Medulla oblongata (tissue), 1 donor: ENCODE measurements at regions not wholly inside any gene's neighbourhood (a gene's known extent, or its start where the extent isn't known, plus 50 kb on each side); places are given as distances from the start of the nearest gene placed in this dataset.
"Not testable (repeated sequence)": the region's sequence is repeated elsewhere in the genome, so short reads cannot be mapped to it uniquely, and the experiment has no call there.

Experiments used
- DNase-seq: peaks from one replicate; pipeline ENCODE4 v3.0.0-alpha.2; 2015; ENCODE audit errors: extremely low spot score

DNA sequence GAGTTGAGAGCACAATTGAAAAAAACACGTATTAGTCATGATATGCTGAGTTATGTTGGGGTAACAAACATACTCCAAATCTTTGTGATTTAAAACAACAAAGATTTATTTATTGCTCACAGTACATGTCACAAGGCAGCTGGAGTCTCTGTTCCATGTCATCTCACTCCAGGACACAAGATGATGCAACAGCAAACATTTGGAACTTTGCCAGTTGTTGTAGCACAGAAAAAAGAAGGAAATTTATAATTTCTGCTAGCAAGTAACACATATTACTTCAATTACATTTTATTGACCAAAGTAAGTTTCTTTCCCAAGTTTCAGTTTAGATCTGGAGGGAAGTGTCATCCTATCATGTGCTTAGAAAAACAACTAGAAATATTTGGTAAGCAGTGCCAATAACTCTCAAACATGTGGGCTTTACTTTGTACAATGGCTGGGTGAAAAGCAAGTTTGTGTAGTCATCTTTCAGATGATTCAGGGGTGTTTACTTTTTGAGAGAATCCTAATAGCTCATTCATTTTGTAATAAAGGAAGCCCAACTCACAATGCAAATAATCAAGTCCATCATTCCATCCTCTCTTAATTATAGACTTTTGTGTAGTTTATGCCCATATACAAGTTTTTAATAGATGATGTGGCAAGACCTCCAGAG lies 452.3 kb downstream of the ZIC3 start:
- no peak for DNase-seq

DNA sequence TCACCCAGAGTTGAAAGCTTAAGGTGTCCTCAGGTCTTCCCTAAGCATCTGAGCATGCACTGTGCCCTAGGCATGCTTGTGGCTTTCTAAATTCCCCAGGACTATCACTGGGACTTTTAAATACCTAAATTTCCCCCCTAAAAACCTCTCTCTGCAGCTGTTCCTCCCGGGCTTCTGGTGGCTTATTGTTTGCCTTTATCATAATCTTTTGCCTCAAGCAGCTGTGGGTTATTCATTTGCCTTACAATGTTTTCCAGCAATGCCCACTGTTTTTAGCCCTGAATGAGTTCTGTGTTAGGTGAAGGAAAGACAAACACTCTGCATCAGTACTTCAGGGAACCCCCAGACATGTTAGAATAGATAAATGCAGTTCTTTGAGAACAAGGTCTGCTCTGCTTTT lies 455.0 kb downstream of the ZIC3 start:
- DNase-seq: no peak

DNA sequence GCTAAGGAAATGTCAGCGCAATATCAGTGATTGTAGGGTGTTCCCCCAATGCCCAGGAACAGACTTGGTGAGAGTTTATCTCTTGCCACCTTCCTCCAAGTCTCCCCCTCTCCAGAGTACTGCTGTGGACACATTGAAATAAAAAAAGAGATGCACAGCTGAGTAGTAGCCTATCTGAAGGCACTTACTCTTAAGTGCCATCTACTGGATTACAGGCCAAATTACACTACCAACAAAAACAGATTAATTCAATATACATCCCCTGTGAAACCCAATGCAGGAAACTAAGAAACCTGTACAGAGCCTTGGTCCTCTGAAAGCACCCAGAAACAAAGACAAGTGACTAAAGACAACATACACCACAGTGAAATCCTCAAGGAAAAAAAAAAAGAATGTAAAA lies 460.3 kb downstream of the ZIC3 start:
- DNase-seq: no peak

DNA sequence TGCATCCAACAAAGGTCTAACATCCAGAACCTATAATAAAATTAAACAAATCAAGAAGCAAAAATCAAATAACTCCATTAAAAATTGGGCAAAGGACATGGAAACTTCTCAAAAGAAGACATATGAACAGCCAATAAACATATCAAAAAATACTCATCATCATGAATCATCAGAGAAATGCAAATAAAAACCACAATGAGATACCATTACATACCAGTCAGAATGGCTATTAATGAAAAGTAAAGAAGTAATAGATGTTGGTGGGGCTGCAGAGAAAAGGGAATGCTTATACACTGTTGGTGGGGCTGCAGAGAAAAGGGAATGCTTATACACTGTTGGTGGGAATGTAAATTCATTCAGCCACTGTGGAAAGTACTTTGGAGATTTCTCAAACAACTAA lies 465.8 kb downstream of the ZIC3 start:
- DNase-seq: no peak

DNA sequence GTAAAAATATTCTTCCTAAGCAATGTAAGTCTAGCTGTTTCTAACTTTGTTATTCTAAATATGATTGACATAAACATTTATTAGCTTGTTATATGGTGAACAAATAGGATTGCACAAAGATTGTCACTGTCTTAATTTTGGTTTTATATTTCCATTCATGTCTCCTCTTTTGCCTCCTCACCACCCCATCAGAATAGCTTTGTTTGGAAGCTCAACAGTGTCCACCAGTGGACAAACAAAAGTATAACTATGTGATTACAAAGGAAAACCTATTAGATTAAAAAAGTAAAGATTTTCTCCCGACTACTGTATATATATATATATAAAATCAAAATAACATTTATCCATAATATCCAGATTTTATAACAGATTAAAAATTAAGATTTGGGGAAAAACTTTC lies 468.2 kb downstream of the ZIC3 start:
- DNase-seq: peak; percentile 3

DNA sequence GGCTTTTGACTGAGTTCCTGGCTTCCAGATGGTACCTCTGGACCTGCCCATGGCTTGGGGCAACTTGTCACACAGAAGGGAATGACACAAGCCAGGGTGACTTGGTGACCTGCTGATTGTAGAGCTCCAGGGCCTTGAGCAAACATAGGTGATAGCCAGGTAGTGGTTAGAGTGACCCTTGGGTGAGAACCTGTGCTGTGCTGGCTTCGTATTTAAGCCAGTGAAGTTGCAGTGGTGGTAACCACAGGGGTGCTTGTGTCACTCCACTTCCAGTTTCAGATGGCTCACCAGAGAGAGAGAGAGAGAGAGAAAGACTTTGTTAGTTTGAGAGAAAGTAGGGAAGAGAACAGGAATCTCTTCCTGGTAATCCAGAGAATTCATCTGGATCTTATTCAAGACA lies 471.6 kb downstream of the ZIC3 start:
- no peak for DNase-seq

DNA sequence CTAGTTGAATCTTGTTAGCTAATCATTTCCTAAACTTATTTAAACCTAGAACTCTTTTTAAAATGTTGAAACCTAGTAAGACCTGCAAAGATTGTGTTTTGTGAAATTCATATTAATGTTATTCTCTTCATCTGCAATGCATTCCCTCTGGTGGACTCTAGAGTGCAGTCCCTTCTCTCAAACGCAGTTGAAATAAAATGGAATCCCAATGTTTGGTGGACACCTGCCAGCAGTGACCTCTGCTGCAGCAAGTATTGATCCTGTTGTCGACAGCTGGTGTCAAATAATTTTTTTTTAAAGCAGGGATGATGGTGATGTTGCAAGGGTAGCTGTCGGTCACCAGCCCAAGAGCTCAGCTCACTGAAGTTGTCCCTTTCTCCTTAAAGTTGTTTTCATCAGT lies 492.0 kb downstream of the ZIC3 start:
- no peak for DNase-seq

DNA sequence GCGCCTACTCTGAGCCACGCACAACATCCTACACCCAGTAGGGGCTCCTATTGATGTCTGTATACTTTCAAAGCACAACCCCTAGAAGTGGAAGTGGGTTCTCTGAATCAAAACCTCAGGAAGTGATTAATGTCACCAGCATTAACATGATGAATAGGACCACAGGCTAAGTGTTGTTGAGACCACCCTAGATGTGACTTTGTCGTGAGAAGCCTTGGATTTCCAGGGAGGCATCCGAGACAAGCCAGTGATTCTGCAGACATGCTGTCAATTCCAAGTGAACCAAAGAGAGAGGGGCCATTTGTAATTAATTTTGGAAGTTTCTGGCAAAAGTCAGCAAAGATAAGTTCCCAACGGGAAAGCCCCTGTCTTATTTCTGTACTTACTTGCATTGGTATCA lies 493.0 kb downstream of the ZIC3 start:
- DNase-seq: no peak

DNA sequence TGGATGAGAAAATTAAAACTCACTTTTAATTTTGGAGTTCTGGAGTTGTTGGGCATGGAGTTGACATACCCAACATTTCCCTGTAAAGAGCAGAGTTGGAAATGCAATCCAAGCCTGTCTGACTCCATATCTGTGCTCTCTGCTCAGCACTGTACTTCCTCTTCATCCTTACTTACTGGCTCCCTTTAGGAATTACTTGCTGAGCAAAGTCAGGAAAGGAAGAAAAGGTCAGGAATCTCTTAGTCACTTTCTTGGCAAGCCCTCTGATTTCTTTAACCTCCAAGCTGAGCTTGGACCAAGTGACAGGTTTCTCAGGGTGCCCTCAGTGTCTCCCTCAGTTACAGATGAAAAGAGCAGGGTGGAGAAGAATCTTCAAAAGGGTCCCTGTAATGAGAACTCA lies 501.5 kb downstream of the ZIC3 start:
- no peak for DNase-seq

DNA sequence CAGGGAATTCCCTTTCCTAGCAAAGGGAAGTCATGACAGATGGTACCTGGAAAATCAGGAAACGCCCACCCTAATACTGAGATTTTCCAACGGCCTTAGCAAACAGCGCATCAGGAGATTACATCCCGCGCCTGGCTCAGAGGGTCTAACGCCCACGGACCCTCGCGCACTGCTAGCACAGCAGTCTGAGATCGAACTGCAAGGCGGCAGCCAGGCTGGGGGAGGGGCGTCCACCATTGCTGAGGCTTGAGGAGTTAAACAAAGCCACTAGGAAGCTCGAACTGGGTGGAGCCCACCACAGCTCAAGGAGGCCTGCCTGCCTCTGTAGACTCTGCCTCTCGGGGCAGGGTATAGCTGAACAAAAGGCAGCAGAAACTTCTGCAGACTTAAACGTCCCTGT lies 507.7 kb downstream of the ZIC3 start:
- no peak for DNase-seq

DNA sequence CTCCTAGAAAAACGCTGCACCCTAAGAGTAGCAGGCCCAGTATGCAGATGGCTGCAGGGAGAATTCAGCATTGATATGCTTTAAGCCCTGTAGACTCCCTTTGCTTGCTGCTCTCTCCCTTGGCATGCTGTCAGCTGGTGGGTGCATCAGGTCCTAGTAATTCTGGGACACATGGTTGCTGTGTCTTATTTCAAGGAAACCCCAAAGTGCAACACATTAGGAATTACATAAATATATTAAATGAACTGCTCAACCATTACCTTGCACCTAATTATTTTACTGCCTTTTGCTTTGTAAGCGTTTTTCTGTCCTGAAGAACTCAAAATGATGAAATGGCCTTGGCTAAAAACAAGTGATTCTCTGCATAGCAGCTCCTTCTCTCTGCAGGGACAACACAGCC lies 516.3 kb downstream of the ZIC3 start:
- DNase-seq: no peak

DNA sequence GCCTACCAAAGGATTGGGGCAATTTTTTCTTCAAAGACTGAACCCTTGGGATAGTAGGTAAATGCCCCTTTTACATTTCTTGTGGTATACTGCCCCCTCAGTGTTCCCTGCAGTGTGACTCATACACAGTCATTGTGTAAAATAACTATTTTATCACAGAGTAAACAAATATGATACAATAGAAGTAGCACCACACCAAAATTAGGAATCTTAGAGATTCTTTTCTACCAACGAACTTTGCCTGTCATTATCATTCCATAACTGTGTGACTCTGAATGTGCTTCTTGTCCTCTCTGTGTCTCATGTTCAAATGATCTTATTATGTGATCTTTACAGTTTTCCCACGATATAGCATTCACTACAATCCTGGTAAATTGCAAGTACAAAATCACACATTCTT lies 517.0 kb downstream of the ZIC3 start:
- no peak for DNase-seq

DNA sequence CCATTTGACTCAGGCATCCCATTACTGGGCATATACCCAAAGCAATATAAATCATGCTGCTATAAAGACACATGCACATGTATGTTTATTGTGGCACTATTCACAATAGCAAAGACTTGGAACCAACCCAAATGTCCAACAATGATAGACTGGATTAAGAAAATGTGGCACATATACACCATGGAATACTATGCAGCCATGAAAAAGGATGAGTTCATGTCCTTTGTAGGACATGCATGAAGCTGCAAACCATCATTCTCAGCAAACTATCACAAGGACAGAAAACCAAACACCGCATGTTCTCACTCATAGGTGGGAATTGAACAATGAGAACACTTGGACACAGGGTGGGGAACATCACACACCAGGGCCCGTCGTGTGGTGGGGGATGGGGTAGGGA lies 545.0 kb downstream of the ZIC3 start:
- not testable (repeated sequence) for DNase-seq

DNA sequence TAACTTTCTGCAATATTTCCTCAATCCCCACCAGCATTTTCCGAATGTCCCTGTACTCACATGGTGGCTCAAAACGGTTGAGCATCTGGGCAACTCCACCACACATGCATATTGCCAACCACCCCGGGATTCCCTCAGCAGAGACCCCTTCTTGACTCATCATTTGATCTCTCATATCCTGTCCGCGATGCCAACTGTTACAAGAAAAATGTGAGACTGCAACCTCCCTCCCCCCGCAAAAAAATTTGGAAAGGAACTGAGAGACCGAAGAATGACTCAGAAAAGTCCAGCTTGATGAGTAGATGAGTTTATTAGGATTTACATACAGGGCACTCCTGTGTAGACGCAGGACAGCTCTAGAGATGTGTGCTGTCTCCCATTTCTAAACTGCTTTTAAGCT lies 561.4 kb downstream of the ZIC3 start:
- DNase-seq: no peak

DNA sequence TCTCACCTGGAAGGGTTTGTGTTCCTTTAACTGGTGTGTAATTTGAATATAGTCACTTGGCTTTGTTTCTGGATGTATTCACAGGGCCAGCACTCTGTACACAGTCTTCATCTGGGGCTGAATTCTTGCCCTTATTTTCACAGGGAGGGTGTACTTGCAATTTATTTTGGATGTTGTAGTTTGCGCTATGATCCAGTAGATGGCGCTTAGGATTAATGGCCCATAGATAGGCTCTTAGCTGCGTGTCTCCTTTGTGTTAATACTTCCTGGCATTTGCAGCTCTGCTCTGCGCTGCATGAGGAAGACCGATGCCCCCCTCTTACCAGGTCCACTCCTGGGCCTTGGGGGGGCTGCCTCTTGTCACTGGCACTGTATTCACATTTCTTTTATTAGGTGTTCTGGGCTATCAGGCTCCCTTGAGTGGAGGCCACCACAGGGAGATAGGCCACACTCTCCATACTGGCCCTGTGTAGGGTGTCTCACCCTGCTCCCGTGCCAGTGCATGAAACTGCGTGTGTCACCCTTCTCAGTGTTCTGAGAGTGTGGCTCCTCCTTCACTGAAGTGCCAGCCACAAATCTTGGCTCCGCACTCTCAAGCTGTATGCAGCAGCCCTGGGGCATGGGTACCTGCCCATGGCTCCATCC lies 562.2 kb downstream of the ZIC3 start:
- DNase-seq: peak; percentile 15

DNA sequence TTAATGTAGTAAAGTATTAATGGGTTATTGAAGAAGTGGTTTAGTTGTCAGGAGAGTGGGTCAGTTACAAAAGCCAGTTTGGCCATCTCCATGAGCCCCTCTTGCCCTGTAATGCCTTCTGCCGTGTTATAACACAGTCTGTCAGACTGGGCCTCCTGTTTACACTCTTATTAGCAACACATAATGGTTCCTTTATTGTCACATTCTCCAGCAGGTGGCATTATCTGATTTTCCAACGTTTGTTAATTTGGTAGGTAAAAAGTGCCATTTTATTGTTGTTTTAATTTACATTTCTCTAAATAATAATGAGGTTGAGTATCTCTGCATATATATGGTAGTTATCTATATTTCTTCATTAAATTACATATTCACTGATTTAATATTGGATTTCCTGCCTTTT lies 560.8 kb downstream of the FGF13 start:
- DNase-seq: no peak

DNA sequence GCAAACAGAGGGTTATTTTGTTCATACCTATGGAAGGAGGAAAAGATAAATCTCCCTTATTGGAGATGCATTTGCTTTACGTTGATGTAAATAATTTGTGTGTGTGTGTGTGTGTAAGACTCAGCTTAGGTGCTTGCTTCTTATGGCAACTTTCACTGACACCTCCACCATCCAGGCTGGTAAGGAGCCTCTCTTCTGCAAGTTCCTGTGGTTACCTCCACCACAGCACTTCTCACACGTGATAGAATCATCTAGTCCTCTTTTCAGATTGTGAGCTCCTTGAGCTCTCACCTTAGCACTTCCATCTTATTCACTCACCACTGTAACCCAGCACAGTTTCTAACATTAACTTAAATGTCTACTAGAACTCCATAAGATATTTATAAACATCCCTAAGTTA lies 553.7 kb downstream of the FGF13 start:
- DNase-seq: no peak

DNA sequence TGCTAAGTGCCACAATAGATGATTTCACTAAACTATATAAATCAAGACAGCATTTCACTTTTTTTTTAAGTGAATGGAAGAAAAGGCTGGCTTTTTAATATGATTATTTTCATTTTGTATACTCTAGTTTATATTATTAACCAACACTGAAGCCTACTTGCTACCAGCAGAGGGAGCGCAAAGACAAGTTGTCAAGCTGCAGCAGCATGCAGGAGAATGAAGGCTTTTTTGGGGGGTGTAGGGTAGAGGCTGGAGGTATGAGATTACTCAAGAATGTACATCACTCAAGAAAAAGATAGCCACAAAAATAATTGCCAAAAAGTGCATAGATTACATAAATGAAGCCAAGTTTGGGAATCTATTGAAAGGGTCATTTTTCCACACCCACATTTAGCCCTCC lies 519.5 kb downstream of the FGF13 start:
- peak; percentile 6 for DNase-seq

DNA sequence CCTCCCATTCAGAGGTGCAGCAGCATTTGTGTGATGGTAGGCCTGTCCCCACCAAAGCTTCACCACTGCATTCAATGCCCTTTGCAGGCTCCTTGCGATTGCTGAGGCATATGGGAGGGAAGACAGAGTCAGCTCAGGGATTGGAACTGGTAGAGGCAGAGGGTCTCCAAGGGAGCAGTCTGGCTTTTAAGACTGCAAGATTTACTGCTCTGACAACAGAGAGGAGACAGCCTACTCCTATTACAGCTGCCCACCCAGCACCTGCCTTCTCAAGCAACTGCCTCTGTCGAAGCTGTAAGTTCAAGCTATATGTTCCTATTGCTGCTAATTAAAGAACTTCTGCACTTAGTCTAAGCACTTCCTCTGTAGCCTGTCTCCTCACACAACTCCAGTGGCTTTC lies 481.8 kb downstream of the FGF13 start:
- DNase-seq: no peak

DNA sequence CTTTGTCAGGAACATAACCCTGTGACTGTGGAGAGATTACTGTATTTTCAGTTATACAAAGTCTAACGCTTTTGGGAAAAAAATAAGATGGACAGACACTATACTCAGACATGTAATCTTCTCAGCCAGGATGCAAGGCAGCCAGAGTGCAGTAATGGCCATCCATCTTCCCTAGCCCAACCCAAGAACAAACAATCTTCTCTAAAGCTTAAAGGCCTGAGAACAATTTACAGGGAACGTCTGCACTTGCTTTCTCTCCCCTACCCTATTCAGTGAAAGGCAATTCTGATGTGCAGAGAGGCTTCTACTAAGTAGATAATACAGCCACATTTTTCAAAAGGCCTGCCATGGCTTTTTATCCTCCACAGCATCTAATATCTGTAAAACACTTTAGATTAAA lies 471.3 kb downstream of the FGF13 start:
- DNase-seq: no peak

DNA sequence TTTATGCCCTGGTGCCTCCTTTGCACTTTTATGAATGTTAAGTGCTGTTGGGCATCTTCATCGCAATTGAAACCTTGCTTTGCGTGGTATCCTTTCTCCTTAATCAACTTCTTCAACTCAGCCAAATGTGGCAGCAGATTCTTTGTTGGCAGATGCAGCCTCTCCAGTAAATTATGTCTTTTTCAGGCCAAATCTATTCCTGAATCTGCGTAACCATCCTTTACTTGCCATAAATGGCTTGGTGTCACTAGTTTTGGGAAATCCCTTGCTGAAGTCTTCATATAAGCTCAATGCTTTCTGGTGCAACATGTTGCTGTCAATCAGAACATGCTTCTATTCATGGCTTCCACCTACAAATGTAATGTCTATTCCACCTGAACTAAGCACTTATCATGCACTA lies 457.5 kb downstream of the FGF13 start:
- DNase-seq: no peak

DNA sequence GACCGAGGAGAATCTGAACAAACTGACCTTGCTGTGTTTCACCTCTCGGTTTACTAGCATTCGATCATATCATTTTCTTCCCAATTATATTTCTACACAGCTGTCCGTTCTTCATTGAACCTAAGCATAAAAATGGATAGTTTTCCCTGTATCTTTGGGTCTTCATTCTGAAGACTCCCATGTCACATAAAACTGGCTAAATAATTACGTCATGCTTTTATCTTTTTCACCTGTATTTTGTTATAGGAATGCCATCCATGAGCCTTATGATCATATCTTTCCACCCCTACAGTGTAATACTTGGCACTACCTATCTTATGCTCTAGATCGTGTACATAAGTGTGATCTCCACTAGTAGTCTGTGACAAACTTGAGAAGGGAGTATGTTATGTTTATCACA lies 456.1 kb downstream of the FGF13 start:
- no peak for DNase-seq

DNA sequence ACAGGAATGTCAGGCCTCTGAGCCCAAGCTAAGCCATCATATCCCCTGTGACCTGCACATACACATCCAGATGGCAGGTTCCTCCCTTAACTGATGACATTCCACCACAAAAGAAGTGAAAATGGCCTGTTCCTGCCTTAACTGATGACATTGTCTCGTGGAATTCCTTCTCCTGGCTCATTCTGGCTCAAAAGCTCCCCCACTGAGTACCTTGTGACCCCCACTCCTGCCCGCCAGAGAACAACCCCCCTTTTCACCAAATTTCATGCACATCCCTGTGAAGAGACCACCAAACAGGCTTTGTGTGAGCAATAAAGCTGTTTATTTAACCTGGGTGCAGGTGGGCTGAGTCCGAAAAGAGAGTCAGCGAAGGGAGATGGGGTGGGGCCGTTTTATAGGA lies 447.4 kb downstream of the FGF13 start:
- DNase-seq: not testable (repeated sequence)

DNA sequence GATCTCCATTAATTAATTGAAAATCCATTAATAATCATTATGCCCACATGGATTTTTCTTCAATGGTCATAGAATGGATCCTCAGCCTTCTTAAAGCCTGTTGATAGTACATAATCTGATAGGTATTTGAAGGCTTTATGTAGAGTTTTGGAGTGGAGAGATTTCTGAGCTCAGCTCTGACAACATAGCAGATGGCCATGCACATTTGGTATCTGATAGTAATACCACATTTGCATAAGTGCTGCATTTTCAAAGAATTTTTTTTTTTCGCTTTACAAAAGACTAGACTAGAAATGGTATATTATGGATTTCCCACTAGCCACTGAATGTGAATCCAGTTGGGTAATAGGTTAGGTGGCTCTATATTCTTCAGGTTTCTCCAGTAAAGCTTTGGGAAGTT lies 440.6 kb downstream of the FGF13 start:
- DNase-seq: no peak
